HepG2 (cell line): ENCODE measurements at regions not wholly inside any gene's neighbourhood (a gene's known extent, or its start where the extent isn't known, plus 50 kb on each side); places are given as distances from the start of the nearest gene placed in this dataset.
A peak's percentile ranks its signal among the peaks of the same experiment; 100 is the strongest.

Source experiments
- AHR ChIP-seq: IDR thresholded peaks from 2 replicates; pipeline ENCODE4 v1.6.1; 2018; ENCODE audit warnings: missing genetic modification reagents, missing compliant biosample characterization
- ETV5 ChIP-seq: IDR thresholded peaks from 2 replicates; pipeline ENCODE4 v1.6.1; 2018; ENCODE audit warnings: missing biosample characterization, missing genetic modification reagents, inconsistent platforms, borderline replicate concordance
- GABPA ChIP-seq, 2 experiments: IDR thresholded peaks; 2 replicates each; pipeline ENCODE4 v1.6.1; 2011 to 2016; ENCODE audit warnings: low read depth in 2 of 2, low read length in 1 of 2, missing biosample characterization in 1 of 2, missing genetic modification characterization in 1 of 2
- HDAC2 ChIP-seq: sonication (generic); formaldehyde crosslinking; IDR thresholded peaks from 2 replicates; pipeline ENCODE4 v1.4.0; 2020; ENCODE audit warnings: missing genetic modification reagents
- HMG20B ChIP-seq: conservative IDR thresholded peaks from 2 replicates; pipeline ENCODE4 v1.6.1; 2016; ENCODE audit warnings: missing genetic modification reagents, missing compliant biosample characterization
- HNRNPK ChIP-seq: fragments of 200-400 bp; formaldehyde crosslinking; IDR thresholded peaks from 2 replicates; pipeline ENCODE4 v1.6.1; 2018; ENCODE audit warnings: low read length, low read depth, moderate library complexity, mild to moderate bottlenecking; ENCODE audit not compliant: poor library complexity, severe bottlenecking
- HOXA3 ChIP-seq: sonication (generic); formaldehyde crosslinking; IDR thresholded peaks from 2 replicates; pipeline ENCODE4 v1.5.0; 2020; ENCODE audit warnings: missing genetic modification reagents
- PHF21A ChIP-seq: sonication (generic); formaldehyde crosslinking; IDR thresholded peaks from 2 replicates; pipeline ENCODE4 v1.5.0; 2020; ENCODE audit warnings: mild to moderate bottlenecking, missing genetic modification reagents
- REL ChIP-seq: sonication (generic); formaldehyde crosslinking; conservative IDR thresholded peaks from 2 replicates; pipeline ENCODE4 v1.8.0; 2022; ENCODE audit warnings: mild to moderate bottlenecking, missing genetic modification reagents, moderate library complexity
- RFX1 ChIP-seq: fragments of 450-650 bp; IDR thresholded peaks from 2 replicates; pipeline ENCODE4 v1.6.1; 2017
- SRSF1 ChIP-seq: fragments of 200-400 bp; formaldehyde crosslinking; optimal IDR thresholded peaks from 2 replicates; pipeline ENCODE3; 2017; ENCODE audit warnings: mild to moderate bottlenecking, low read depth, low read length, moderate library complexity
- TGIF2 ChIP-seq: IDR thresholded peaks from 2 replicates; pipeline ENCODE4 v1.6.1; 2016; ENCODE audit warnings: control low read depth, missing compliant biosample characterization
- XRCC5 ChIP-seq: fragments of 200-400 bp; formaldehyde crosslinking; optimal IDR thresholded peaks from 2 replicates; pipeline ENCODE3; 2017; ENCODE audit warnings: mild to moderate bottlenecking, low read length
- ZNF598 ChIP-seq: sonication (generic); formaldehyde crosslinking; IDR thresholded peaks from 2 replicates; pipeline ENCODE4 v1.5.1; 2020; ENCODE audit warnings: mild to moderate bottlenecking, missing genetic modification reagents, borderline replicate concordance
- ZNF615 ChIP-seq: sonication (generic); formaldehyde crosslinking; IDR thresholded peaks from 2 replicates; pipeline ENCODE4 v1.5.0; 2020; ENCODE audit warnings: mild to moderate bottlenecking, missing genetic modification reagents, borderline replicate concordance
- ZNF629 ChIP-seq: sonication (generic); formaldehyde crosslinking; conservative IDR thresholded peaks from 2 replicates; pipeline ENCODE4 v1.5.0; 2020; ENCODE audit warnings: missing genetic modification reagents
- TF ChIP-seq, protein P1 (sequence below): sonication (generic); formaldehyde crosslinking; IDR thresholded peaks from 2 replicates; pipeline ENCODE4 v1.4.0; 2020; ENCODE audit warnings: missing genetic modification reagents; ENCODE audit errors: not compliant biosample characterization
- TF ChIP-seq, protein P2 (sequence below): sonication (generic); formaldehyde crosslinking; IDR thresholded peaks from 2 replicates; pipeline ENCODE4 v1.5.0; 2020; ENCODE audit warnings: missing genetic modification reagents
- TF ChIP-seq, protein P3 (sequence below): sonication (generic); formaldehyde crosslinking; IDR thresholded peaks from 2 replicates; pipeline ENCODE4 v1.9.0; 2021; ENCODE audit warnings: missing genetic modification reagents, mild to moderate bottlenecking, borderline replicate concordance
- TF ChIP-seq, protein P4 (sequence below): sonication (generic); formaldehyde crosslinking; conservative IDR thresholded peaks from 2 replicates; pipeline ENCODE4 v1.4.0; 2020; ENCODE audit warnings: missing genetic modification reagents
- TF ChIP-seq, protein P5 (sequence below): sonication (generic); formaldehyde crosslinking; IDR thresholded peaks from 2 replicates; pipeline ENCODE4 v1.4.0; 2020; ENCODE audit warnings: mild to moderate bottlenecking, low read depth, missing genetic modification reagents
- TF ChIP-seq, protein P6 (sequence below): sonication (generic); formaldehyde crosslinking; IDR thresholded peaks from 2 replicates; pipeline ENCODE4 v1.5.0; 2020; ENCODE audit warnings: mild to moderate bottlenecking, missing genetic modification reagents

DNA sequence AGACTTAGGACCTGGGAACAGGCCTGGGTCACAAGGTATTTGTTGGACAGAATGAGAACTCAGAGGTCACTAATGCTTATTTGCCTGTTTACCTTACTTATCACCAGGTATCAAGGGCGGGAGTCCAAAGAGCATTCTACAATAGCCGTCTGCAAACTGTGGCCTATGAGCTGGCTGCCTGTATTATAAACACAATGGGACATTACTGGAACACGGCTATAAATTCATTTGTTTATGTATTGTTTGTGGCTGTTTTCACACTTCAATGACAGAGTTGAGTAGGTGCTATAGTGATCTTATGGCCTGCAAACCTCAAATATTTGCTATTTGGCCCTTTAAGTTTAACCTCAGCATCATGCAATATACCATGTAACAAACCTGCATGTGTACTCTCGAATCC is 76.6 kb upstream of the ASTN2 start (continued):
- TF ChIP-seq ZNF629 (CRISPR knock-in tag) (no peak; the same call in 1 of the 2 replicates), ZNF615 (CRISPR knock-in tag) (no peak), ZNF598 (CRISPR knock-in tag) (no peak), SRSF1 (no peak), HNRNPK (no peak), ETV5 (CRISPR knock-in tag) (no peak), PHF21A (CRISPR knock-in tag) (peak; percentile 66), TGIF2 (CRISPR knock-in tag) (no peak), AHR (CRISPR knock-in tag) (no peak), HDAC2 (CRISPR knock-in tag) (peak; percentile 81), GABPA (IDR thresholded peaks at IDR 0.05; ENCODE audit: low read depth, low read length) (no peak), GABPA (CRISPR knock-in tag; IDR thresholded peaks at IDR 0.05; ENCODE audit: low read depth) (peak; percentile 34; the same call in 1 of the 2 replicates), XRCC5 (no peak), HOXA3 (CRISPR knock-in tag) (peak; percentile 39; the same call in 1 of the 2 replicates), REL (CRISPR knock-in tag) (no peak), RFX1 (no peak), HMG20B (CRISPR knock-in tag) (peak; percentile 66; the same call in 1 of the 2 replicates)
- TF ChIP-seq, protein P1, sequence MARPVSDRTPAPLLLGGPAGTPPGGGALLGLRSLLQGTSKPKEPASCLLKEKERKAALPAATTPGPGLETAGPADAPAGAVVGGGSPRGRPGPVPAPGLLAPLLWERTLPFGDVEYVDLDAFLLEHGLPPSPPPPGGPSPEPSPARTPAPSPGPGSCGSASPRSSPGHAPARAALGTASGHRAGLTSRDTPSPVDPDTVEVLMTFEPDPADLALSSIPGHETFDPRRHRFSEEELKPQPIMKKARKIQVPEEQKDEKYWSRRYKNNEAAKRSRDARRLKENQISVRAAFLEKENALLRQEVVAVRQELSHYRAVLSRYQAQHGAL (CRISPR knock-in tag) = no peak
- TF ChIP-seq, protein P2, sequence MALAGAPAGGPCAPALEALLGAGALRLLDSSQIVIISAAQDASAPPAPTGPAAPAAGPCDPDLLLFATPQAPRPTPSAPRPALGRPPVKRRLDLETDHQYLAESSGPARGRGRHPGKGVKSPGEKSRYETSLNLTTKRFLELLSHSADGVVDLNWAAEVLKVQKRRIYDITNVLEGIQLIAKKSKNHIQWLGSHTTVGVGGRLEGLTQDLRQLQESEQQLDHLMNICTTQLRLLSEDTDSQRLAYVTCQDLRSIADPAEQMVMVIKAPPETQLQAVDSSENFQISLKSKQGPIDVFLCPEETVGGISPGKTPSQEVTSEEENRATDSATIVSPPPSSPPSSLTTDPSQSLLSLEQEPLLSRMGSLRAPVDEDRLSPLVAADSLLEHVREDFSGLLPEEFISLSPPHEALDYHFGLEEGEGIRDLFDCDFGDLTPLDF = peak; percentile 40; the same call in 1 of the 2 replicates
- TF ChIP-seq, protein P3, sequence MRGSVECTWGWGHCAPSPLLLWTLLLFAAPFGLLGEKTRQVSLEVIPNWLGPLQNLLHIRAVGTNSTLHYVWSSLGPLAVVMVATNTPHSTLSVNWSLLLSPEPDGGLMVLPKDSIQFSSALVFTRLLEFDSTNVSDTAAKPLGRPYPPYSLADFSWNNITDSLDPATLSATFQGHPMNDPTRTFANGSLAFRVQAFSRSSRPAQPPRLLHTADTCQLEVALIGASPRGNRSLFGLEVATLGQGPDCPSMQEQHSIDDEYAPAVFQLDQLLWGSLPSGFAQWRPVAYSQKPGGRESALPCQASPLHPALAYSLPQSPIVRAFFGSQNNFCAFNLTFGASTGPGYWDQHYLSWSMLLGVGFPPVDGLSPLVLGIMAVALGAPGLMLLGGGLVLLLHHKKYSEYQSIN (CRISPR knock-in tag) = no peak
- TF ChIP-seq, protein P4, sequence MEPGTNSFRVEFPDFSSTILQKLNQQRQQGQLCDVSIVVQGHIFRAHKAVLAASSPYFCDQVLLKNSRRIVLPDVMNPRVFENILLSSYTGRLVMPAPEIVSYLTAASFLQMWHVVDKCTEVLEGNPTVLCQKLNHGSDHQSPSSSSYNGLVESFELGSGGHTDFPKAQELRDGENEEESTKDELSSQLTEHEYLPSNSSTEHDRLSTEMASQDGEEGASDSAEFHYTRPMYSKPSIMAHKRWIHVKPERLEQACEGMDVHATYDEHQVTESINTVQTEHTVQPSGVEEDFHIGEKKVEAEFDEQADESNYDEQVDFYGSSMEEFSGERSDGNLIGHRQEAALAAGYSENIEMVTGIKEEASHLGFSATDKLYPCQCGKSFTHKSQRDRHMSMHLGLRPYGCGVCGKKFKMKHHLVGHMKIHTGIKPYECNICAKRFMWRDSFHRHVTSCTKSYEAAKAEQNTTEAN = 0 out of 2 replicates have a peak, but pooled peaks have one; percentile 28
- TF ChIP-seq, protein P5, sequence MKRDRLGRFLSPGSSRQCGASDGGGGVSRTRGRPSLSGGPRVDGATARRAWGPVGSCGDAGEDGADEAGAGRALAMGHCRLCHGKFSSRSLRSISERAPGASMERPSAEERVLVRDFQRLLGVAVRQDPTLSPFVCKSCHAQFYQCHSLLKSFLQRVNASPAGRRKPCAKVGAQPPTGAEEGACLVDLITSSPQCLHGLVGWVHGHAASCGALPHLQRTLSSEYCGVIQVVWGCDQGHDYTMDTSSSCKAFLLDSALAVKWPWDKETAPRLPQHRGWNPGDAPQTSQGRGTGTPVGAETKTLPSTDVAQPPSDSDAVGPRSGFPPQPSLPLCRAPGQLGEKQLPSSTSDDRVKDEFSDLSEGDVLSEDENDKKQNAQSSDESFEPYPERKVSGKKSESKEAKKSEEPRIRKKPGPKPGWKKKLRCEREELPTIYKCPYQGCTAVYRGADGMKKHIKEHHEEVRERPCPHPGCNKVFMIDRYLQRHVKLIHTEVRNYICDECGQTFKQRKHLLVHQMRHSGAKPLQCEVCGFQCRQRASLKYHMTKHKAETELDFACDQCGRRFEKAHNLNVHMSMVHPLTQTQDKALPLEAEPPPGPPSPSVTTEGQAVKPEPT (CRISPR knock-in tag) = no peak
- TF ChIP-seq, protein P6, sequence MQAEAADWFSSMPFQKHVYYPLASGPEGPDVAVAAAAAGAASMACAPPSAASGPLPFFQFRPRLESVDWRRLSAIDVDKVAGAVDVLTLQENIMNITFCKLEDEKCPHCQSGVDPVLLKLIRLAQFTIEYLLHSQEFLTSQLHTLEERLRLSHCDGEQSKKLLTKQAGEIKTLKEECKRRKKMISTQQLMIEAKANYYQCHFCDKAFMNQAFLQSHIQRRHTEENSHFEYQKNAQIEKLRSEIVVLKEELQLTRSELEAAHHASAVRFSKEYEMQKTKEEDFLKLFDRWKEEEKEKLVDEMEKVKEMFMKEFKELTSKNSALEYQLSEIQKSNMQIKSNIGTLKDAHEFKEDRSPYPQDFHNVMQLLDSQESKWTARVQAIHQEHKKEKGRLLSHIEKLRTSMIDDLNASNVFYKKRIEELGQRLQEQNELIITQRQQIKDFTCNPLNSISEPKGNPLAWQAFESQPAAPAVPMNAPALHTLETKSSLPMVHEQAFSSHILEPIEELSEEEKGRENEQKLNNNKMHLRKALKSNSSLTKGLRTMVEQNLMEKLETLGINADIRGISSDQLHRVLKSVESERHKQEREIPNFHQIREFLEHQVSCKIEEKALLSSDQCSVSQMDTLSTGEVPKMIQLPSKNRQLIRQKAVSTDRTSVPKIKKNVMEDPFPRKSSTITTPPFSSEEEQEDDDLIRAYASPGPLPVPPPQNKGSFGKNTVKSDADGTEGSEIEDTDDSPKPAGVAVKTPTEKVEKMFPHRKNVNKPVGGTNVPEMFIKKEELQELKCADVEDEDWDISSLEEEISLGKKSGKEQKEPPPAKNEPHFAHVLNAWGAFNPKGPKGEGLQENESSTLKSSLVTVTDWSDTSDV = no peak
